H1 (cell line): ENCODE measurements at regions not wholly inside any gene's neighbourhood (a gene's known extent, or its start where the extent isn't known, plus 50 kb on each side); places are given as distances from the start of the nearest gene placed in this dataset.

ENCODE experiments used
- CTCF ChIA-PET: fragments of 300-600 bp; sonication (Branson Sonifier 250); formaldehyde crosslinking; loops from one replicate; lab custom pipeline; 2021; ENCODE audit not compliant: partially characterized antibody; lab: Charles Lee
- POLR2A ChIA-PET: fragments of 300-600 bp; sonication (Branson Sonifier 250); formaldehyde crosslinking; loops from one replicate; lab custom pipeline; 2021; ENCODE audit warnings: inconsistent platforms; ENCODE audit not compliant: partially characterized antibody; lab: Charles Lee
- DNase-seq, 2 experiments: peaks; one replicate each; pipeline versions ENCODE4 v3.0.0 to v3.0.0-alpha.2; 2010 to 2022; ENCODE audit warnings: low spot score in 2 of 2, low read depth in 1 of 2, mixed read lengths in 1 of 2
- FAIRE-seq: peaks from 2 replicates; lab custom pipeline; 2011; peaks lifted over from hg19 to GRCh38; lab: Jason Lieb, UNC
- H2AFZ ChIP-seq: 2 replicates; pipeline ENCODE4 v1.8.1; 2012; ENCODE audit warnings: low read length, inconsistent platforms
- H2AK5ac ChIP-seq: 2 replicates; pipeline ENCODE4 v1.6.1; 2013; ENCODE audit warnings: low read depth, low read length
- H2BK120ac ChIP-seq: replicated peaks from 2 replicates; pipeline ENCODE3; 2013; ENCODE audit warnings: low read depth, low read length, inconsistent platforms
- H2BK12ac ChIP-seq: 2 replicates; pipeline ENCODE4 v1.6.1; 2013; ENCODE audit warnings: low read depth, low read length
- H2BK15ac ChIP-seq: 2 replicates; pipeline ENCODE4 v1.6.1; 2013; ENCODE audit warnings: low read length
- H2BK20ac ChIP-seq: 2 replicates; pipeline ENCODE4 v1.6.1; 2013; ENCODE audit warnings: low read length
- H2BK5ac ChIP-seq: 2 replicates; pipeline ENCODE4 v1.6.1; 2013; ENCODE audit warnings: low read depth, low read length
- H3K14ac ChIP-seq: 2 replicates; pipeline ENCODE4 v1.6.1; 2013; ENCODE audit warnings: inconsistent platforms; ENCODE audit not compliant: insufficient read length
- H3K18ac ChIP-seq: 2 replicates; pipeline ENCODE4 v1.6.1; 2013; ENCODE audit warnings: low read length; ENCODE audit errors: extremely low read depth
- H3K23ac ChIP-seq: 2 replicates; pipeline ENCODE4 v1.6.1; 2013; ENCODE audit warnings: inconsistent platforms; ENCODE audit not compliant: insufficient read length
- H3K23me2 ChIP-seq: 2 replicates; pipeline ENCODE4 v1.6.1; 2013; ENCODE audit warnings: low read depth, low read length
- H3K27ac ChIP-seq: 2 replicates; pipeline ENCODE4 v1.6.1; 2011; ENCODE audit warnings: low read depth, low read length, inconsistent platforms
- H3K27me3 ChIP-seq, 4 experiments: replicated peaks in 1 of 4; 1 replicate in 1 of 4; 2 replicates in 3 of 4; pipeline versions ENCODE4 v1.6.1 to v1.8.1; 2011 to 2013; ENCODE audit warnings: low read length in 3 of 4, mild to moderate bottlenecking in 3 of 4, inconsistent platforms in 2 of 4, mixed read lengths in 2 of 4, moderate library complexity in 1 of 4; ENCODE audit not compliant: control insufficient read depth in 3 of 4, insufficient read depth in 3 of 4; ENCODE audit errors: extremely low read depth in 1 of 4
- H3K36me3 ChIP-seq, 4 experiments: 2 replicates each; pipeline versions ENCODE4 v1.6.1 to v1.8.1; 2011 to 2013; ENCODE audit warnings: mild to moderate bottlenecking in 4 of 4, low read length in 3 of 4, moderate library complexity in 2 of 4, control low read depth in 1 of 4, inconsistent platforms in 1 of 4; ENCODE audit not compliant: insufficient read depth in 4 of 4, control insufficient read depth in 2 of 4
- H3K4ac ChIP-seq: replicated peaks from 2 replicates; pipeline ENCODE3; 2013; ENCODE audit warnings: low read length, low read depth, mixed read lengths, inconsistent platforms; ENCODE audit not compliant: insufficient read length
- H3K4me1 ChIP-seq, 4 experiments: replicated peaks in 1 of 4; 1 replicate in 1 of 4; 2 replicates in 3 of 4; pipeline versions ENCODE4 v1.6.1 to v1.8.1; 2011 to 2013; ENCODE audit warnings: low read length in 3 of 4, inconsistent platforms in 2 of 4, mixed read lengths in 1 of 4; ENCODE audit not compliant: insufficient read depth in 4 of 4, control insufficient read depth in 3 of 4
- H3K4me2 ChIP-seq, 2 experiments: 2 replicates each; pipeline versions ENCODE4 v1.6.1 to v1.8.1; 2011 to 2013; ENCODE audit warnings: low read depth in 2 of 2, low read length in 2 of 2, control low read depth in 1 of 2, inconsistent platforms in 1 of 2, mild to moderate bottlenecking in 1 of 2; ENCODE audit not compliant: insufficient read depth in 1 of 2
- H3K4me3 ChIP-seq, 4 experiments: fragments of 200-600, 300-600 bp in 1 of 4; sonication (generic), shearing (Covaris generic), sonication (Bioruptor Twin) in 1 of 4; 2 replicates each; pipeline versions ENCODE4 v1.5.1 to v1.8.1; 2011 to 2016; ENCODE audit warnings: low read length in 4 of 4, low read depth in 3 of 4, control low read depth in 2 of 4, inconsistent platforms in 2 of 4, mild to moderate bottlenecking in 2 of 4, mixed read lengths in 1 of 4, moderate library complexity in 1 of 4; ENCODE audit not compliant: insufficient read depth in 2 of 4; ENCODE audit errors: extremely low read depth in 1 of 4
- H3K56ac ChIP-seq: replicated peaks from 2 replicates; pipeline ENCODE3; 2013; ENCODE audit warnings: low read depth, mild to moderate bottlenecking, mixed read lengths, low read length, inconsistent platforms; ENCODE audit not compliant: insufficient read length
- H3K79me1 ChIP-seq: 2 replicates; pipeline ENCODE4 v1.6.1; 2013; ENCODE audit warnings: low read depth, low read length, control low read depth
- H3K79me2 ChIP-seq, 2 experiments: 2 replicates each; pipeline versions ENCODE4 v1.6.1 to v1.8.1; 2012 to 2013; ENCODE audit warnings: low read length in 2 of 2, mild to moderate bottlenecking in 2 of 2, inconsistent platforms in 1 of 2; ENCODE audit not compliant: insufficient read depth in 2 of 2, control insufficient read depth in 1 of 2
- H3K9ac ChIP-seq, 4 experiments: replicated peaks in 1 of 4; 1 replicate in 1 of 4; 2 replicates in 3 of 4; pipeline versions ENCODE4 v1.6.1 to v1.8.1; 2011 to 2013; ENCODE audit warnings: low read depth in 3 of 4, low read length in 3 of 4, control low read depth in 2 of 4, mild to moderate bottlenecking in 2 of 4, moderate library complexity in 2 of 4, inconsistent platforms in 1 of 4; ENCODE audit errors: extremely low read depth in 1 of 4
- H3K9me3 ChIP-seq, 2 experiments: 2 replicates each; pipeline versions ENCODE4 v1.6.1 to v1.8.1; 2012 to 2013; ENCODE audit warnings: mild to moderate bottlenecking in 2 of 2, moderate library complexity in 2 of 2, control low read depth in 1 of 2, inconsistent platforms in 1 of 2, low read depth in 1 of 2, low read length in 1 of 2, mixed read lengths in 1 of 2; ENCODE audit not compliant: insufficient read depth in 2 of 2
- H4K20me1 ChIP-seq, 2 experiments: replicated peaks in 1 of 2; 2 replicates each; pipeline versions ENCODE3 to v1.8.1; 2011 to 2013; ENCODE audit warnings: inconsistent platforms in 2 of 2, low read length in 2 of 2, mild to moderate bottlenecking in 1 of 2; ENCODE audit not compliant: insufficient read depth in 2 of 2, control insufficient read depth in 1 of 2
- H4K5ac ChIP-seq: 2 replicates; pipeline ENCODE4 v1.6.1; 2013; ENCODE audit warnings: low read length, low read depth, mixed read lengths, inconsistent platforms; ENCODE audit not compliant: insufficient read length
- H4K8ac ChIP-seq: 2 replicates; pipeline ENCODE4 v1.8.0; 2013; ENCODE audit warnings: mild to moderate bottlenecking, moderate library complexity, low read length, inconsistent platforms; ENCODE audit not compliant: insufficient read depth; ENCODE audit errors: extremely low read depth
- H4K91ac ChIP-seq: replicated peaks from 2 replicates; pipeline ENCODE3; 2013; ENCODE audit warnings: low read length, mixed read lengths, inconsistent platforms; ENCODE audit not compliant: insufficient read length
- E2F6 ChIP-seq: IDR thresholded peaks from 2 replicates; pipeline ENCODE4 v1.6.1; 2012; ENCODE audit warnings: inconsistent platforms
- EZH2 ChIP-seq: fragments of 200-600 bp; sonication (generic); IDR thresholded peaks from 2 replicates; pipeline ENCODE4 v1.7.1; 2012; ENCODE audit warnings: low read depth, mild to moderate bottlenecking, moderate library complexity, low read length, inconsistent platforms; ENCODE audit not compliant: severe bottlenecking
- KDM4A ChIP-seq: IDR thresholded peaks from one replicate; pipeline ENCODE4 v1.7.1; 2012; ENCODE audit warnings: low read depth, mild to moderate bottlenecking, moderate library complexity, low read length, inconsistent platforms; ENCODE audit not compliant: severe bottlenecking
- NANOG ChIP-seq: IDR thresholded peaks from 2 replicates; pipeline ENCODE4 v1.6.1; 2011; ENCODE audit warnings: low read length, low read depth, mild to moderate bottlenecking, inconsistent platforms; ENCODE audit not compliant: insufficient read depth, poor library complexity, severe bottlenecking
- POLR2A ChIP-seq, 2 experiments: IDR thresholded peaks; 1 replicate in 1 of 2; 2 replicates in 1 of 2; pipeline ENCODE4 v1.6.1; 2011; ENCODE audit warnings: low read depth in 2 of 2, low read length in 2 of 2, mild to moderate bottlenecking in 2 of 2; ENCODE audit errors: control extremely low read depth in 1 of 2
- POLR2AphosphoS5 ChIP-seq: IDR thresholded peaks from 2 replicates; pipeline ENCODE4 v1.6.1; 2011; ENCODE audit warnings: low read depth, low read length
- RFX5 ChIP-seq: IDR thresholded peaks from 2 replicates; pipeline ENCODE4 v1.6.1; 2011; ENCODE audit warnings: low read depth, low read length, improper control_type of control experiment, borderline replicate concordance
- RNF2 ChIP-seq: fragments of 200-900, 300-1000 bp; sonication (generic); IDR thresholded peaks from 2 replicates; pipeline ENCODE4 v1.7.1; 2016; ENCODE audit warnings: borderline replicate concordance, low read depth, mild to moderate bottlenecking, antibody characterized with exemption, low read length; ENCODE audit not compliant: poor library complexity, severe bottlenecking; ENCODE audit errors: missing control alignments
- SAP30 ChIP-seq: fragments of 300-600 bp; sonication (generic); IDR thresholded peaks from 2 replicates; pipeline ENCODE4 v1.7.1; 2012; ENCODE audit warnings: low read length, moderate library complexity, mild to moderate bottlenecking, inconsistent platforms; ENCODE audit not compliant: insufficient read depth, insufficient replicate concordance
- SIRT6 ChIP-seq: IDR thresholded peaks from one replicate; pipeline ENCODE4 v1.7.1; 2012; ENCODE audit warnings: low read length, inconsistent platforms
- SP1 ChIP-seq: IDR thresholded peaks from 2 replicates; pipeline ENCODE4 v1.6.1; 2011; ENCODE audit warnings: low read depth, low read length
- SP4 ChIP-seq: IDR thresholded peaks from 2 replicates; pipeline ENCODE4 v1.6.1; 2012; ENCODE audit warnings: low read length, inconsistent platforms
- TCF12 ChIP-seq: IDR thresholded peaks from 2 replicates; pipeline ENCODE4 v1.6.1; 2011; ENCODE audit warnings: low read depth, mild to moderate bottlenecking, low read length
- YY1 ChIP-seq: IDR thresholded peaks from 2 replicates; pipeline ENCODE4 v1.6.1; 2011; ENCODE audit warnings: low read depth, mild to moderate bottlenecking, low read length
- TF ChIP-seq, protein P1 (sequence below): IDR thresholded peaks from 2 replicates; pipeline ENCODE4 v1.6.1; 2011; ENCODE audit warnings: low read depth, mild to moderate bottlenecking, low read length; ENCODE audit not compliant: insufficient read depth

DNA sequence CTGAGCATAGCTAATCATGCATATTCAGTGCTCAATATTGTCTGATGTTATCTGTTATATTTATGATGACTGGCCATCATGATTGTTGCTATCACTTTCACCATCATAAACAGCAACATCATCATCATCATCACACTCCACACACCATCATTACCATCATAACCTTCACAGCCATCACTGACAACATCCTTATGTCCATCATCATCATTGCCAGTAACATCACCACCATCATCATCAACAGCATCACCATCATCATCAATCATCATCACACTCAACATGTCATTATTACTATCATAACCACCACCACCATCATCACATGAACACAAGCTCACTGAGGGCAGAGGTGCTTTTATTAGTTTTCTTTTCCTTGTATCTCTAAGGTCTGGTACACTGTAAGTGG is 75.9 kb downstream of the MBD3L1 start:
- Histone ChIP-seq H2BK5ac (no peak overlapping the region), H3K4ac (no peak overlapping the region), H3K27me3 (no peaks in the 10 kb centered on the region), H3K14ac (no peak overlapping the region), H4K91ac (no peak overlapping the region), H3K18ac (no peak overlapping the region), H3K27ac (no peak overlapping the region), H4K20me1 (no peaks in the 10 kb centered on the region), H2BK120ac (no peak overlapping the region), H3K4me1 (no peaks in the 10 kb centered on the region), H3K4me3 (no peak overlapping the region), H3K4me2 (no peak overlapping the region), H3K9ac (no peak overlapping the region), H3K79me2 (no peaks in the 10 kb centered on the region), H3K23ac (no peak overlapping the region), H3K36me3 (no peaks in the 10 kb centered on the region), H3K56ac (no peak overlapping the region), H3K9me3 (peaks cover 63 to 64% of the 10 kb centered on the region in 2 experiments), H4K5ac (no peak overlapping the region), H3K23me2 (peaks cover 11% of the 10 kb centered on the region; the same call in 1 of the 2 replicates), H2BK15ac (no peak overlapping the region), H2AFZ (no peak overlapping the region), H3K79me1 (no peaks in the 10 kb centered on the region), H2BK12ac (no peak overlapping the region), H4K8ac (no peak overlapping the region), H2BK20ac (no peak overlapping the region), H2AK5ac (no peak overlapping the region)
- DNase-seq (no peak), FAIRE-seq (no peak)
- POLR2A ChIA-PET, result no interaction called here
- CTCF ChIA-PET, result no interaction called here
- TF ChIP-seq YY1, result no peak
- TF ChIP-seq EZH2, result no peak
- no peak for TF ChIP-seq SAP30
- no peak for TF ChIP-seq E2F6
- TF ChIP-seq KDM4A, result no peak
- TF ChIP-seq RFX5, result no peak
- no peak for TF ChIP-seq SIRT6
- no peak for TF ChIP-seq TCF12
- no peak for TF ChIP-seq POLR2A (IDR thresholded peaks at IDR 0.05; ENCODE audit: control extremely low read depth in 1 of 2, low read depth in 2 of 2, low read length in 2 of 2)
- TF ChIP-seq POLR2AphosphoS5, result no peak
- no peak for TF ChIP-seq RNF2
- TF ChIP-seq SP1, result no peak
- no peak for TF ChIP-seq SP4
- TF ChIP-seq, protein P1, sequence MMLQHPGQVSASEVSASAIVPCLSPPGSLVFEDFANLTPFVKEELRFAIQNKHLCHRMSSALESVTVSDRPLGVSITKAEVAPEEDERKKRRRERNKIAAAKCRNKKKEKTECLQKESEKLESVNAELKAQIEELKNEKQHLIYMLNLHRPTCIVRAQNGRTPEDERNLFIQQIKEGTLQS, result no peak
- no peak for TF ChIP-seq NANOG
